Thoracic aorta (tissue), 2 donors: ENCODE measurements at regions not wholly inside any gene's neighbourhood (a gene's known extent, or its start where the extent isn't known, plus 50 kb on each side); places are given as distances from the start of the nearest gene placed in this dataset.
A peak's percentile ranks its signal among the peaks of the same experiment; 100 is the strongest.

Source experiments
- ATAC-seq: fragments of 150-250 bp; one replicate; pipeline ENCODE4 v1.8.0; 2017; ENCODE audit warnings: low read depth; ENCODE audit not compliant: insufficient number of reproducible peaks, low FRiP score
- DNase-seq: peaks from one replicate; pipeline ENCODE4 v3.0.0-alpha.2; 2020; ENCODE audit warnings: low spot score
- H3K27ac ChIP-seq, 2 donors: fragments of 200-600 bp; sonication (generic); 1 replicate in 1 of 2; 2 replicates in 1 of 2; pipeline ENCODE4 v1.5.1; 2016; ENCODE audit warnings: mild to moderate bottlenecking in 2 of 2, moderate library complexity in 2 of 2
- H3K27me3 ChIP-seq: fragments of 200-600 bp; sonication (generic); replicated peaks from 2 replicates; pipeline ENCODE4 v1.6.0; 2016; ENCODE audit warnings: mild to moderate bottlenecking; ENCODE audit not compliant: insufficient read depth
- H3K36me3 ChIP-seq: fragments of 200-600 bp; sonication (generic); one replicate; pipeline ENCODE4 v1.5.1; 2016
- H3K4me1 ChIP-seq, 2 donors: fragments of 200-600 bp; sonication (generic); 1 replicate in 1 of 2; 2 replicates in 1 of 2; pipeline versions ENCODE4 v1.5.1 to v1.6.0; 2016; ENCODE audit warnings: low read depth in 2 of 2, mild to moderate bottlenecking in 1 of 2; ENCODE audit not compliant: control insufficient read depth in 1 of 2
- H3K4me3 ChIP-seq: fragments of 200-600 bp; sonication (generic); 2 replicates; pipeline ENCODE4 v1.5.1; 2016; ENCODE audit warnings: mild to moderate bottlenecking
- H3K9me3 ChIP-seq: fragments of 200-600 bp; sonication (generic); 2 replicates; pipeline ENCODE4 v1.5.1; 2016
- TF ChIP-seq, protein P1 (sequence below): fragments of 200-600 bp; sonication (generic); IDR thresholded peaks from one replicate; pipeline ENCODE4 v1.5.1; 2019; ENCODE audit warnings: antibody characterized with exemption

DNA sequence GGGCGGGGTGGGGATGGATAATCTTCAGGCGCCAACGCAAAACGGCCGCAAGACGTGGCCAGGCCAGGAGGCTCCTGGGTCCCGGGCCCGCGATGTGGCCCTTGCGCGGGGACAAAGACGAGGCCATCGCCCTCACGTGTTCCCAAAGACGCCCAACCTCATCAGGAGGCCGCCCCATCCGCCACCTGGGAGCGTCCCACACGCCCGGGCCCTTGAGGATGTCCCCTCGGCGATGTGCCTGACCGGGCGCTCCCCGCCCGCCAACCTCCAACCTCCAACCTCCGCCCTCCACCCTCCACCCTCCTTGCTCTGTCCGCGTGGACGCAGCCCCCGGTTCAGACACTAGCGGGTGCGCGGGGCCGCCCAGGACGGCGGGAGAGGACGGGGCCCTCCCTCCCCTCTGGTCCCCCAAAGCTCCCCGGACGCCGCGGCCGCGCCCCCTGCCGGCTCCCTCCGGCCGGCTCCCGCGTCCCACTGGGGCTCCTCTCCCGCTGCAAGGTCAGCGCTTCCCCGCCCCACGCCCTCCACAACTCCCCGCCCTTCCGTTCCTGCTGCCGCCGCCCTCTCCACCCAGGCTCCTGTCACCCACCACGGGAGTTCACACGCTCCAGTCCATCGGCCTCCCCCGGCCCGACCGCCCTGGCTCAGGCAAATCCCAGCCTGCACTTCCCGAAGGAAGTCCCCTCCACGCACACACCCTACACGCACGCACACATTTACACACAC, 250.8 kb upstream of the RPL38 start:
- peaks cover 0 to 13% of the 10 kb centered on the region in 2 donors for H3K4me1 ChIP-seq
- no peaks in the 10 kb centered on the region for H3K27me3 ChIP-seq
- TF ChIP-seq, protein P1, sequence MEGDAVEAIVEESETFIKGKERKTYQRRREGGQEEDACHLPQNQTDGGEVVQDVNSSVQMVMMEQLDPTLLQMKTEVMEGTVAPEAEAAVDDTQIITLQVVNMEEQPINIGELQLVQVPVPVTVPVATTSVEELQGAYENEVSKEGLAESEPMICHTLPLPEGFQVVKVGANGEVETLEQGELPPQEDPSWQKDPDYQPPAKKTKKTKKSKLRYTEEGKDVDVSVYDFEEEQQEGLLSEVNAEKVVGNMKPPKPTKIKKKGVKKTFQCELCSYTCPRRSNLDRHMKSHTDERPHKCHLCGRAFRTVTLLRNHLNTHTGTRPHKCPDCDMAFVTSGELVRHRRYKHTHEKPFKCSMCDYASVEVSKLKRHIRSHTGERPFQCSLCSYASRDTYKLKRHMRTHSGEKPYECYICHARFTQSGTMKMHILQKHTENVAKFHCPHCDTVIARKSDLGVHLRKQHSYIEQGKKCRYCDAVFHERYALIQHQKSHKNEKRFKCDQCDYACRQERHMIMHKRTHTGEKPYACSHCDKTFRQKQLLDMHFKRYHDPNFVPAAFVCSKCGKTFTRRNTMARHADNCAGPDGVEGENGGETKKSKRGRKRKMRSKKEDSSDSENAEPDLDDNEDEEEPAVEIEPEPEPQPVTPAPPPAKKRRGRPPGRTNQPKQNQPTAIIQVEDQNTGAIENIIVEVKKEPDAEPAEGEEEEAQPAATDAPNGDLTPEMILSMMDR: peak; percentile 20
- no peak overlapping the region for H3K27ac ChIP-seq
- H3K4me3 ChIP-seq: peak overlapping the region; percentile 55
- no peaks in the 10 kb centered on the region for H3K9me3 ChIP-seq
- ATAC-seq: no peak
- H3K36me3 ChIP-seq: no peaks in the 10 kb centered on the region
- DNase-seq: no peak

DNA sequence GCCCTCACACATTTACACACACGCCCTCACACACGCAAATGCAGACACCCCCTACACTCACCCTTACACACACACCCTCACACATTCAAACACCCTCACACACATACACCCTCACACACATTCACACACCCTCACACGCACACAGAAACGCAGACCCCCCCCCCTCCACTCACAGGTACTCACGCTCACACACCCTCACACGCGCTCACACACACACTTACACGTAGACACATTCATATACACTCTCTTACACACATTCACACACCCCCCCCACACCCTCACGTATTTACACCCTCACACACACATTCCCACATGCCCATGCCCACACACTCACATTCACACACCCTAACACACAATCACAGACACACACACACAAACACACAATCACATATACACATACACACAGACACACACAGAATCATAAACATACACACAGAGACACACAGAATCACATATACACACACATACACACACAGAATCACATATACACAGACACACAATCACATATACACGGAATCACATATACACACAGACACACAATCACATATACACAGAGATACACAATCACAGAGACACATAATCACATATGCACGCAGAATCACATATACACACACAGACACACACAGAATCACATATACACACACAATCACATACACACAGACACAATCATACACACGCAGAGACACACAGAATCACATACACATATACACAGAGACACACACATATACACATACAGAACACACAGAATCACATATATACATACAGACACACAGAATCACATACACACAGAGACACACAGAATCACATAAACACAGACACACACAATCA, 250.1 kb upstream of the RPL38 start:
- no peaks in the 10 kb centered on the region for H3K9me3 ChIP-seq
- no peaks in the 10 kb centered on the region for H3K36me3 ChIP-seq
- peaks cover 0 to 13% of the 10 kb centered on the region in 2 donors for H3K4me1 ChIP-seq
- H3K27ac ChIP-seq: no peak overlapping the region
- H3K27me3 ChIP-seq: no peaks in the 10 kb centered on the region
- TF ChIP-seq, protein P1: no peak
- H3K4me3 ChIP-seq: no peak overlapping the region
- no peak for ATAC-seq
- no peak for DNase-seq

DNA sequence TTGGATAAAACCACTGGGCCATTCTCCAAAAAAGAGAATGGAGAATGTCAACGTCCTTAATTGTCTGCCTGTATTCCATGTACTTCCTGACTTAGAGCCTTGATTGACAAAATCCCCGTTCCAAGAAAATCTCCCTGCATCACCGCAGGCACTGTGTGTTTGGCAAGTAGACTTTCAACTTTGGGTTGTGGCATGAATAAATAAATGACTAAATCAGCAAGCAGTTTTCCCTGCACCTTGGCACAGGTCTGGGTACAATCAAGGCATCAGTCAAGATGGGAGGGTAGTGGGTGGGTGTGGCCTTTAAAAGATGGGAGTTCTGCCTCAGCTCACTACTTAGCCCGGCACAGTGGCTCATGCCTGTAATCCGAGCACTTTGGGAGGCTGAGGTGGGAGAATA, 248.5 kb upstream of the RPL38 start:
- H3K36me3 ChIP-seq: no peaks in the 10 kb centered on the region
- no peak overlapping the region for H3K27ac ChIP-seq
- no peaks in the 10 kb centered on the region for H3K9me3 ChIP-seq
- DNase-seq (no peak), ATAC-seq (no peak)
- TF ChIP-seq, protein P1: no peak
- H3K27me3 ChIP-seq: no peaks in the 10 kb centered on the region
- no peak overlapping the region for H3K4me3 ChIP-seq
- H3K4me1 ChIP-seq: peaks cover 0 to 13% of the 10 kb centered on the region in 2 donors

DNA sequence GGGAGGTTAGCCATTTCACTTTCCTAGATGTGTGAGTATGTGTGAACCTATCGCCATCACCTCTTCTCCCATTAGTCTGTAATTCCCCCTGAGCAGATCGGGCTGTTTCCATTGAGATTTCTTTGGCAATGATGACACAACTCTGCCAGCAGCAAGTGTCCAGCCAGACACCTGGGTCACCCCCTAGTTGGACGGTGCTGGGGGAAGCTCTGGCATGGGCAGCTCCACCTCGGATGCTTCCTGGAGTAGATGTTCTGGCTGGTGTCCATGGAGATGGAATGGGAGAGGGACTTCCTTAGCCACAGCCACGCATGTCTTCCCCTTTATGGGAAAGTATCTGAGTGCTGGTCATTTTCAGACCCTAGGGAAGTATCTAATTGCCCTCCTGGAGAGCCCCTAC, 247.9 kb upstream of the RPL38 start:
- Histone ChIP-seq H3K9me3 (no peaks in the 10 kb centered on the region), H3K27ac (no peak overlapping the region), H3K4me3 (no peak overlapping the region), H3K36me3 (no peaks in the 10 kb centered on the region), H3K27me3 (no peaks in the 10 kb centered on the region), H3K4me1 (peaks cover 0 to 13% of the 10 kb centered on the region in 2 donors)
- TF ChIP-seq, protein P1: no peak
- DNase-seq (no peak), ATAC-seq (no peak)

DNA sequence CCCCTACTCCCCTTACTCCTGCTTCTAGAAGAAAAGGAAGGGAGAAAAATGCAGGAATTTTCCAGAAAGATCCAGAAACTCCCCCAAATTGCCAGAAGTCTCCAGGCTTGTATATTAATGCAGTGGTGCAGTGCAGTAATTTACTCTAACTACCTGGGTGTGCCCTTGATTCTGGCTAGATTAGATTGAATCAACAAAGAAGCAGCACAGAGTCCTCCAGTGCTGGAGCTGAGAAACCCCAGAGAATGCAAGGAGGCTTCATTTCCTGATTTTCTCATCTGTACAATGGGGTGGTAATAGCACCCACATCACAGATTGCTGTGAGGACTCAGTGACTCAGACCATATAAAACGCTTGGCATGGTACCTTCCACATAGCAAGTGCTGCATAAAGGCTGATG, 247.3 kb upstream of the RPL38 start:
- no peaks in the 10 kb centered on the region for H3K36me3 ChIP-seq
- DNase-seq (no peak), ATAC-seq (no peak)
- H3K4me1 ChIP-seq: peaks cover 0 to 13% of the 10 kb centered on the region in 2 donors
- H3K27me3 ChIP-seq: no peaks in the 10 kb centered on the region
- no peak overlapping the region for H3K4me3 ChIP-seq
- TF ChIP-seq, protein P1: no peak
- no peak overlapping the region for H3K27ac ChIP-seq
- H3K9me3 ChIP-seq: no peaks in the 10 kb centered on the region
